ENCODE measurements at regions not wholly inside any gene's neighbourhood (a gene's known extent, or its start where the extent isn't known, plus 50 kb on each side); places are given as distances from the start of the nearest gene placed in this dataset.

DNA sequence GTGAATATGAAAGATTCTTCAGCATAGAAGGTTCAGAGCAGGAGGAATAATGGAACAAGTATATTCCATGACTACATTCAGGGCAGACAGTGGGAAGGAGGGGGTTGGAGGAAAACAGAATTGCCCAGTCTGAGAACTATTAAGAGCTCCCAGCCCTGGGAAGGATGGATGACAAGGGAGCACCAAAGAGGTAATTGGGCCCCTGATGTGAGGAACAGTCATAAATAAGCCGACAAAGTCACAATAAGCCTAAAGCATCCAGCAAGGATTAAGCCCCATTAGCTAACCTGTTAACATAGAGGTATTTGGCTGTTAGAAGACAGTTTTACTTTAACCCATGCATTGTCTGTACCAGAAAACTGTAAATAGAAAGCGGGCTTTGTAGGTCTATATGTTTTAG, 348.7 kb upstream of the SEMA6A start:
- TF ChIP-seq CTCF (IDR thresholded peaks at IDR 0.05; ENCODE audit: borderline replicate concordance, control extremely low read depth, extremely low read depth, insufficient read depth, missing control alignments) = no peak
- in situ Hi-C loops (cut with MboI; ENCODE audit: low sequenced_read_pairs, unreplicated experiment) = no loop called here
- DNase-seq (ENCODE audit: low spot score) = no peak

DNA sequence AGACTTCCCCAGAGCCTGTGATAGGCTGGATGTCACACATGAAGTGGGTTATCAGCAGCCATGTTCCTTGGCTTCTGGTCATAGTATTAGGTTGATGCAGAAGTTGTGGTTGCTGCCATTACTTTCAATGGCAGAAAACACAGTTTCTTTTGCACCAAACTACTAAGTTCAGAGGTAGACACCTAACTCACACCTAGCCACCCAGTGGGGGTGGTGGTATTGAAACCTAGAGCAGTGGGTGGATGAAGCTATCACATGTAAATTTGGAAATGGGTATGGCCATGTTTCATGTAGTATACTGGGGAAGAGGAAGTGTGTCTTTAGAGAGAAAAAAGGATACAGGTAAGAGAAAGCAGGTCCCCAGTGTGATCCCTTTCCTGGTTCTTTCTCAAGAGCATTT, 347.9 kb upstream of the SEMA6A start:
- no peak for DNase-seq (ENCODE audit: low spot score)
- in situ Hi-C loops (cut with MboI; ENCODE audit: low sequenced_read_pairs, unreplicated experiment) = no loop called here

GRCh38 chr5:116914869-116915504, 340.4 kb upstream of the SEMA6A start:
- DNase-seq (ENCODE audit: low spot score) = no peak
- in situ Hi-C loops (cut with MboI; ENCODE audit: low sequenced_read_pairs, unreplicated experiment) = no loop called here
- no peak for TF ChIP-seq CTCF (IDR thresholded peaks at IDR 0.05; ENCODE audit: borderline replicate concordance, control extremely low read depth, extremely low read depth, insufficient read depth, missing control alignments)

More for the DNA sequence above, 347.9 kb upstream of the SEMA6A start:
- TF ChIP-seq CTCF (IDR thresholded peaks at IDR 0.05; ENCODE audit: borderline replicate concordance, control extremely low read depth, extremely low read depth, insufficient read depth, missing control alignments) = no peak

DNA sequence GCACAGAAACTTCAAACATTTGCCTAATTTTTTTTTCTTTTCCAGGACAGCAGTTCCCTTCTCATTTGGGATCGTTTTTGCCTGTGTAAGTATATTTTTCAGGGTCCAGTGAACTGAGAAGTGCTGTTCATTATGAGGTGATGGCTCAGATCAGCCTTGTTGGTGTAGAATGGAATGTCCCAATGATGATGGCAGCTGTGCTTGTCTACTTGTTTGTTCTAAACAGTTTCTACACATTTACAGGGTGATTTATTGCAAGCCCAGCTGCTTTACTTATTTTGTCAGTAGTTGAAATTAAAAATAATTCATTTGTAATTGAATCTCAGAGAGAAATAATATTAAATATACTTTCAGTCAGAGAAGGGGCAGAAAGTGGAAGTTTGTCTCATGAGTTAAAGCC, 337.6 kb upstream of the SEMA6A start:
- in situ Hi-C loops (cut with MboI; ENCODE audit: low sequenced_read_pairs, unreplicated experiment) = no loop called here
- DNase-seq (ENCODE audit: low spot score) = no peak
- TF ChIP-seq CTCF (IDR thresholded peaks at IDR 0.05; ENCODE audit: borderline replicate concordance, control extremely low read depth, extremely low read depth, insufficient read depth, missing control alignments) = no peak

- no peak for TF ChIP-seq CTCF (IDR thresholded peaks at IDR 0.05; ENCODE audit: borderline replicate concordance, control extremely low read depth, extremely low read depth, insufficient read depth, missing control alignments)
- DNase-seq (ENCODE audit: low spot score) = no peak
Observed at GRCh38 chr5:116911074-116911473, 336.5 kb upstream of the SEMA6A start.

GRCh38 chr5:116908537-116908936, 333.9 kb upstream of the SEMA6A start:
- in situ Hi-C loops (cut with MboI; ENCODE audit: low sequenced_read_pairs, unreplicated experiment) = no loop called here
- DNase-seq (ENCODE audit: low spot score) = no peak
- TF ChIP-seq CTCF (IDR thresholded peaks at IDR 0.05; ENCODE audit: borderline replicate concordance, control extremely low read depth, extremely low read depth, insufficient read depth, missing control alignments) = no peak

More at GRCh38 chr5:116911074-116911473, 336.5 kb upstream of the SEMA6A start:
- in situ Hi-C loops (cut with MboI; ENCODE audit: low sequenced_read_pairs, unreplicated experiment) = no loop called here
